Tongue (tissue), 1 donor: ENCODE measurements at regions not wholly inside any gene's neighbourhood (a gene's known extent, or its start where the extent isn't known, plus 50 kb on each side); places are given as distances from the start of the nearest gene placed in this dataset.
A peak's percentile ranks its signal among the peaks of the same experiment; 100 is the strongest.
"Not testable (repeated sequence)": the region's sequence is repeated elsewhere in the genome, so short reads cannot be mapped to it uniquely, and the experiment has no call there.

Experiments used
- DNase-seq: peaks from one replicate; pipeline ENCODE4 v3.0.0-alpha.2; 2015

- DNase-seq = not testable (repeated sequence)
These were observed 68.7 kb downstream of the PRKAB2 start for GRCh38 chr1:147103416-147104155.

- no peak for DNase-seq
These were observed 73.1 kb downstream of the PRKAB2 start for GRCh38 chr1:147099192-147099591.

GRCh38 chr1:147098338-147098973 is 73.8 kb downstream of the PRKAB2 start:
- not testable (repeated sequence) for DNase-seq

- DNase-seq = no peak
These were observed 76.6 kb downstream of the PRKAB2 start for GRCh38 chr1:147095691-147096090.

DNA sequence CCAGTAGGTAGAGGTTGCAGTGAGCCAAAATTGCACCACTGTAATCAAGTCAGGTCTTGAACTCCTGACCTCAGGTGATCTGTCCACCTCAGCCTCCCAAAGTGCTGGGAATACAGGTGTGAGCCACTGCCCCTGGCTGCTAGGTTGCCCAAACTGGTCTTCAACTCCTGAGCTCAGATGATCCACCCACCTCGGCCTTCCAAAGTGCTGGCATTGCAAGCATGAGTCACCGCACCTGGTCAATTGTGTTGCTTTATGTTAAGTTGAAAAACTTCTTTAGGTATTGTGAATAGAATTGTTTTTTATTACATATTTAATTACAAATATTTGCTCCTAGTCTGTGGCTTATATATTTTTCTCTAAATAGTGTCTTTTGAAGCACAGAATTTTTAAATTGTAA is 80.5 kb downstream of the PRKAB2 start:
- DNase-seq = no peak

- no peak for DNase-seq
These were observed 82.8 kb downstream of the PRKAB2 start for GRCh38 chr1:147089457-147089856.

DNA sequence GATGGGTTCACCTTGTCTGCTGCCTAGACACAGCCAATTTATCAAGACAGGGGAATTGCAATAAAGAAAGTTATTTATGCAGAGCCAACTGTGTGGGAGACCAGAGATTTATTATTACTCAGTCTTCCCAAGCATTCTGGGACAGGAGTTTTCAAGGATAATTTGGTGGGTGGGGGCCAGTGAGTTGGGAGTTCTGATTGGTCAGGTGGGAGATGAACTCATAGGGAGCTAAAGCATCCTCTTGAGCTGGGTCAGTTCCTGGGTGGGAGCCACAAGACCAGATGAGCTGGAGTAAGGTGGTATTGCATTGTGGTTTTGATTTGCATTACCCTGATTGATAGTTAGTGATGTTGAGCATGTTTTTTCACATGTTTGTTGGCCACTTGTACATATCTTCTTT is 86.1 kb downstream of the PRKAB2 start:
- no peak for DNase-seq

DNA sequence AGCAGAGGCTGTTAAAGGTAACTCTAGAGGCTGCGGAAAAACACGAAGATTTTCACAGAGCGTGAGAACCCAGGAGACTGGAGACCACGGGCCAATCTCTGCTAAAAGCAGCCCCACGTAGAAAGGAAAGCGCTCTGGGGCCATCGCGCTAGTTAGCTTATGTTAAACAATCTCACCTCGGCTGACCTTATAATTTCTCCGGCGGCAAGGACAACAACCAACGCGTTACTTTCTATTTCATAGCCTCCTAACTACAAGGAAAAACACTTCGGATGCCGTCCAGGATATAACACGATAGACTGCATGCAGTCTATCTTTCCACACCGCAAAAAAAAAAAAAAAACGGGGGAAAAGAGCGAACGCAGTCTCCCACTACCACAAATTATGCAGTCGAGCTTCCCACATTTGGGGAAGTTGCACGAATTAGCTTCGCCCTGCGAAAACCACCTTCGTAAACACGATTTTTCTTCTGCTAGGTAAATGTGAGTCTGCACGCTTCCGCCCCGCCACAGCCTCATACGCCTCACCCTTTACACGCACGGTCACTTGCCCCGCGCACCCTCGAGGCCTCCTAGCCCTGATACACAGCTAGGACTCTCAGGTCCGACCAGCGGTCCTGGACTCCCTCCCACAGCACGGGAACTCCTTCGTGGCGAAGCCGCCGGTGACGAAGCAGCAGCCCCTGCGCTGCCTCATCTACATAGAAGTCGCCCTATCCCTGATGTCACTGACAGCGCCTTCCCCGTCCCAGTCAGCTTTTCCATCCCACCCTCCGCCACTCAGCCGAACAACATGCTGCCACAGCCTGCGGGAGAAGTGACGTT is 87.8 kb downstream of the PRKAB2 start:
- peak; percentile 85 for DNase-seq

DNA sequence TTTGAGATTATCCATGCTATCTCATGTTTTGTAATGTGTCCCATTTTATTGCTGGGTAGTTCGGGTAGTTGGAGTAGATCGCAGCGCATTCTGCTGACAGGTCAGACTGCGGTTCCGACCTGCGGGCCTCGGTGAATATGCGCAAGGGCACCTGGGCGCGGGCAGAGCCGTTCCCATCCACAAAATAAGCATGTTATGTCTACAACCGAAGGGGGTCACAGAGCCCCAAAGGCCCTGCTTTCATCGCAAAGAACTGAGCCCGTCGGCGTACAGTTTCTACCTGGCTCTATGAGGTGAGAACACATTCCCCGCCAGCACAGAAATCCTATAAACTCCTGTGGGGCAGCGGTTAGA is 88.4 kb downstream of the PRKAB2 start:
- no peak for DNase-seq

- no peak for DNase-seq
These were observed 91.4 kb downstream of the PRKAB2 start for GRCh38 chr1:147080671-147081394.

DNA sequence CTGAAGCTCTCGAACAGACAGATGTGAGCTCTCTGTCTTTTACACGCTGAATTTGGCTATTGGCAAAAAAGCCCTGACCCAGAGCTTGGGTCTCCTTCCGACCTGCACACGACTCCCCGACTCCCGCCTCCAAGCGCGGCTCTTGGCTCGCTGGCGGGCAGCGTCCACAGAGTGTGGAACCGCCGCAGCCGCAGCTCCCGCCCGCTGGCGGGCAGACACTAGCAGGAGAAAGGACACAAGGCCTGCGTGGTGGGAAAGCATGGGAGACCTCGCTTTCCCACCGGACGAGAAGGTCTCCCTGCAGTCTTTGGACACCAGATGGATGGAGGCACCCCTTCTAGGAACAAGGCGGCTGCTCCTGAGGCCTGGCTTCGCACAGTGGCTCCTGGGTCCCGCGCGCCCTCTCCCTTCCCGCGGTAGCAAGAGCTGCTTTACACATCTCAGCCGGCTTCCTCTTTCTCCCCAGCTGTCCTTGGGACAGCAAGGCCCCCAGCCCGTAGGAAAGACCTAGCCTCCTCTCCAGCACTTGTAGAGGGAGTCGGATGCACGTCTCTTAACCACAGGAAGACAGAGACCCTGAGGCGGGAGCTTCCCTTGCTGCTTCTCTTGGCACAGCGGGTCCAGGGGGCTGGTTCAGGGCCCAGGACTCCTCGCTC is 92.1 kb downstream of the PRKAB2 start:
- DNase-seq = no peak

GRCh38 chr1:147079400-147080005 is 92.8 kb downstream of the PRKAB2 start:
- no peak for DNase-seq

DNA sequence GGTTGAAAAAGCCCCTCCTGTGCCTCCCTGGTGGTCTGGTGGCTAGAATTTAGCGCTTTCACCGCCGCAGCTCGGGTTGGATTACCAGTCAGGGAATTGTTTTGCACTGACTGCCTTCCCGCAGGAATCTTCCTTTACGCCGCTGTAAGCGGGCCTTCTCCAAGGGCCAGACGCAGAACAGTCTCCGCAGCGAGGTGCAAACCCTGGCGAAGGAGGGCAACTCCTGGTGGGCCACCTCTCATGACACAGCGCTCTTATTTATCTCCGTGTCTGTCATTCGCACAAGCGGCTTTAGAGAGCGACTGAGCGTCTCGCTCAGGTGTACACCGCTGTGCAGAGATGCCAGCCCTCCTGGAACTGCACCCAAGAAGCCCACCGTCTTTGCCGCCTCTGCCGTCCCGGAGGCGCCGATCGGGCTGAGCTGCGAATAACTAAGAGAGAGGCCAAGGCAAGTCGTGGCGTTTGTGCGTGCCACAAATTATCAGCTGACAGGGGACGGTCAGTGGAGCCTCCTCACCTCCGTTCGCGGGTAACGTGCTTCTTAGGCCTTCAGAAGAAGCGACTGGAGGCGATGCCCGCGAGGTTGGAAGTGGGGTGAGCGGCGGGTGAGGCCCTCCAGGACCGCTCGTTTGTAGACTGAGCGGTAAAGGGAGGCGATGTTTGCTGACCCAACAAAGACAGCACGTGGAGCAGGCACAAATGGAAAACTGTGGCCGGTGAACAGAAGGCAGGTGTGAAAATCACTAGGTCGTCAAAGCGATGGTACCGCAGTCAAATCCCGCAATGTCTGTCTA is 93.5 kb downstream of the PRKAB2 start:
- no peak for DNase-seq

DNA sequence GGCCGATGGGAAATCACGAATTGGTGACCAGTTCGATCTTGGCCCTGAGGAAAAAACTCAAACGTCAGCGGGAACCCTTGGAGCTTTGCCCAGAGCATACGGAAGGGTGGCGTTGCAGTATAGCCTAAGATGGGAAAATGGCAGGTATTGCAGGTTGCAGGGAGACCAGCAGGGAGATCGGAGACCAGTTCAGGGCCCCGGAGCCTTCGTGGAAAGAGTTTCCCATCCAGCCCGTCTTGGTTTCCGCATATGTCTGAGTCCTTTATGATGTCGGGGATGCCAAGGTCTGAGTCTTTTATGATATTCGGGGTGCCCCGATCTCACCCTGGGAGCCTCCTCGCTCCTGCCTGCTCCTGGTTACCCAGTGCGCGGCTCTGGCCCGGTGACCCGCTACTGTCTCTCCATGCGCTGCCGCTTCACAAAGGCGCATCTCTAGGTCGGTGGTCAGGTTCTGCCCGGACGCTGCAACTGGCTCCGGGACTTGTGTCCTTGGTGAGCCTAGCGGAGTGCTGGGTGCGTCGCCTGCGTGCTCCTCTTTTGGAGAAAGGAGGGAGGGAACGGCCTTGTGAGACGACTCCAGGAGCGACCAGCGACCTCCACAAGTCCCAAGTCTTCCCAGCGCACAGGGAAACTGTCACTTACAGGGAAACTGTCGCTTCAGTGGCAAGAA is 94.2 kb downstream of the PRKAB2 start:
- no peak for DNase-seq

DNA sequence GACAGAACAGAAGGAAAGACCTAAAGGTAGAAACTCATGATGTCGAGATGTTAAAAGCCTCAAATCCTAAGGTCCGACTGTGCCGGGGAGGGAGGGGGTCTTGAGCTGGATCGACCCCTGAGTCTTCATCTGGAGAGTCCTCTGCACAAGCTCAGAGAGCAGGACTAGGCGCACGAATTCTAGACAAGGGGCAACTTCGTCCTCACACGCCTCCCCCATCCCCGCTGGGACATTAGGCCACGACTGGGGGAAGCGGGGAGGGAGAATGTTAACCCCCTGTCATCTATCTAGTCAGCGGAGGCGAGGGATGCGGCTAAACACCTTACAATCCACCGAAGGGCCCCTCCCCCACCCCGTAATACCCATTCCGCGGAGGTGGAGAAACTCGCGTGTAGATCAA is 94.7 kb downstream of the PRKAB2 start:
- DNase-seq = no peak

- DNase-seq = no peak
These were observed 95.2 kb downstream of the PRKAB2 start for GRCh38 chr1:147077081-147077480.

- DNase-seq = no peak
These were observed 95.8 kb downstream of the PRKAB2 start for GRCh38 chr1:147076442-147076841.

DNA sequence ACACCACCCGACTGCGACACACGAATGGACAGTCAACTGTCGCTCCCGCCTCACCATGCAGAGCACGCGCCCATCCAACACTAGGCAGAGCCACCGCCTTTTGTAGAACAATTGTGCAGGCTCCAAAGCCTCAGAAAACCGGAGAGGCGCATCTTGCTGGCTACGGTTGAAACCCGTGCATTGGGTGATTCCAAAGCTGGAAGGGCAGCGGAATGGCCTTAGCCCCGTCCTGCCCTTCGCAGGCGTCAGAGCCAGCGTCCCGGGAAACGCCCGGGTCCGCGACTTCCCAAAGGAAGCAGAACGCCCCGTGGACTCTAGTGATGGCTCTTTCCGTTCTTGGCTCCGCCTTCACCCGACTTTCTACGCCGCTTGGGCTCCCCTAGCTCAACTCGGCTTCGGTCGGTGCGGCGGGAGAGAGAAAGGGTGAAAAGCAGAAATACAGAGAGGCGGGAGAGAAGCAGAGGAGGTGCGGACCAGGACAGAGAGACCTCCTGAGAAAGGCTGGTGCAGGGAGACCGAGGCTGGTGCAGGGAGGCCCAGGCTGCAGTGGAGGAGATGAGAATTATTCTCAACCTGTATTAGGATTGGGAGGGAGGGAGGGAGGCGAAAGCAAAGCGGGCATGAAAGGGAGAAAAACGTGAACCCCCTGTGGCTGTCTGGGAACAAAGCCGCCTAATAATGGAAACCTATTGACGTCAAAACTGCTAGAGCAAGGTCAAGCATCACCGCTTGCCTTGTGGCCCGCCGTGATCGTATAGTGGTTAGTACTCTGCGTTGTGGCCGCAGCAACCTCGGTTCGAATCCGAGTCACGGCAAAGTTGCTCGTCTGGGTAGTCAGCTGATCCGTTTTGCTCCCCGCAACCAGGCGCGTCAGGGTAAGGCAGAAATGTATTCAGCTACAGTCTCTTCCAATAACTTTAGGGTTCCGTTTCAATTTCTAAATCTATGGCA is 99.5 kb downstream of the PRKAB2 start:
- no peak for DNase-seq

- no peak for DNase-seq
These were observed 101.1 kb downstream of the PRKAB2 start for GRCh38 chr1:147071142-147071541.
